Left renal pelvis (tissue), 4 donors: ENCODE measurements at regions not wholly inside any gene's neighbourhood (a gene's known extent, or its start where the extent isn't known, plus 50 kb on each side); places are given as distances from the start of the nearest gene placed in this dataset.

ENCODE experiments used
- DNase-seq, 4 donors: peaks; one replicate each; pipeline ENCODE4 v3.0.0-alpha.2; 2013; ENCODE audit warnings: low read depth in 4 of 4, low spot score in 3 of 4

DNA sequence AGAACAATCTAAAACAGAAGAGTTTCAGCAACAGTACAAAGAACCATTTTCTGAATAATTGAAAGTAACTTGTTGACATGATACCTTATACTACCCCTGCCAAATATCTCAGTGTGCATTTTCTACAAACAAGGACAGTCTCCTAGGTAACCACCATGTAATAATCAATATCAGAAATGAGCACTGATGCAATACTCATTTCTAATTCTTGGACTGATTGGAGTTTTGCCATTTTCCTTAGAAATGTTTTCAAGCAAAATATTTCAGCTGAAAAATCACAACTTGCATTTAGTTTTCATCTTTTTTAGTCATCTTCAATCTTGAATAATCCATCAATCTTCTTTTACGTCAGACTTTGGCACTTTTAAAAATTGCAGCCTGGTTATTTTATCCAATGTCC lies 420.2 kb downstream of the CDC14C start:
- DNase-seq: no peak

GRCh38 chr7:49346195-49346899 lies 422.0 kb downstream of the CDC14C start:
- no peak for DNase-seq

DNA sequence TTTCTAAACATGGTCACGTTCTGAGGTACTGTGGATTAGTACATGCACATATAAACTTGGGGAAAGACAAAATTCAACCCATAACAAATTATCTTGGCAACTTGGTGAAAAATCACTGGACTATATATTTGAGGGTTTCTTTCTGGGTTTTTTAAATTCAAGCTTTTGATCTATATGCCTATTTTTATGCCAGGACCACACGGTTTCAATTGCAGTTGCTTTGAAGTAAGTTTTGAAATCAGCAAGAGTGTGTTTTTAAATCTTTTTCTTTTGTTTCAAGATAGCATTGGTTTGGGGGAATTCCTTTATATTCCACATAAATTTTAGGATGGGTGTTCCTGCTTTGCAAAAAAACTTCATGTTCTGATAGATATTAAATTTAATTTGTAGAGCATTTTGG lies 406.4 kb upstream of the VWC2 start:
- DNase-seq: no peak

DNA sequence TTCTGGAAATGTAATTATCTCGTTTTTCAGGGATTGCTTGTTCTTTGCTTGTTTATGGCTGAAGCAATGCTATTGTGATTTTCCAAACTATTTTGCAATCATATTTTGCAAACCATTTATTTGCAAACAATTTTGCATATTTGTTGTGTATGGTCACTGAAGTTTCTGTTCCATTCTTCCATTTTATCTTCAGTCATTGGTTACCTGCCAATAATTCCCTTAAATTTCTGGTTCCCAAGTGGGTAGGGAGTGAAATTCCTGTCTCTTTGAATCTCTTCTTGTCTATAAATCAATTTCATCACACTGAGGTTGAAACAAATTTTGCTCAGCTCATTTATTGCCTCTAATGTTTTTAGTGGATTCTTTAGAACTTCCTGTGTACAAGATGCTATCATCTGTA lies 401.7 kb upstream of the VWC2 start:
- DNase-seq: no peak

DNA sequence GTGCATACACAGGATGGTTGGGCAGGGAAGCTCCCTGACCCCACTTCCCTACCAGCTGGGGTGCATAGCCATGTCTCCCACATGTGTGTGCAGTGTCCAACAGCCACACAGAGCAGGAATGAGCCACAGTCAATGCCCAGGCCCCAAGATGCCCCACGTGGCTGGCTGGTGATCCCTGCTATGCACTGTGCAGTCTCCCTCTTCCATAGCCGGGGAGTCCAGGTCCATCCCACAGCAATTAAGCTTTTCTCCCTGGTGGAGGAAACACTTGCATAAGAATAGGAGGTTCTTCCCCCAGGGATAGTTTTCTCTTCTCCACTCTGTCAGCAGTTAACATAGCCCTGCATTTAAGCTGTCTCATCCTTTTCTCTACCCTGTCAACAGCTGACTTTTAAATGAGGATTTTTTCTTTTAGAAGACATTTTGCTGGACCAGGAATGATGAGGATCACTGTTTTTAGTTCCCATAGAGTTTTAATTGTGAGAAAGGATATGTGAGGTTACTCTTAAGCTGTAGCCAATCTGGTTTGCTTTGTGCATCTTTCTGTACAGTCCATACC lies 396.5 kb upstream of the VWC2 start:
- no peak for DNase-seq

DNA sequence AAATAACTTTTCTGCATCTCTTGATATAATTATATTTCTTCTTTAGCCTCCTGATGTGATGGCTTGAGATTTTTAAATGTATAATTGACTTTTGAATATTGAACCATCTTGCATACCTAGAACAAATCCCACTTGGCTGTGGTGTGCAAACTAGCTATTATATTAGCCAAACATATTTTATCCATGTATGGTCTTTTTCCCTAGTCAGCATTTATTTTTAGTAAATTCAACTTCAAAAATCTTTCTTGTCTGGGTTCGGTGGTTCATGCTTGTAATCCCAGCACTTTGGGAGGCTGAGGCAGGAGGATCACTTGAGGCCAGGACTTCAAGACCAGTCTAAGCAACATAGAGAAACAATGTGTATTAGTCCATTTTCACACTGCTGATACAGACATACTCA lies 386.6 kb upstream of the VWC2 start:
- DNase-seq: no peak

DNA sequence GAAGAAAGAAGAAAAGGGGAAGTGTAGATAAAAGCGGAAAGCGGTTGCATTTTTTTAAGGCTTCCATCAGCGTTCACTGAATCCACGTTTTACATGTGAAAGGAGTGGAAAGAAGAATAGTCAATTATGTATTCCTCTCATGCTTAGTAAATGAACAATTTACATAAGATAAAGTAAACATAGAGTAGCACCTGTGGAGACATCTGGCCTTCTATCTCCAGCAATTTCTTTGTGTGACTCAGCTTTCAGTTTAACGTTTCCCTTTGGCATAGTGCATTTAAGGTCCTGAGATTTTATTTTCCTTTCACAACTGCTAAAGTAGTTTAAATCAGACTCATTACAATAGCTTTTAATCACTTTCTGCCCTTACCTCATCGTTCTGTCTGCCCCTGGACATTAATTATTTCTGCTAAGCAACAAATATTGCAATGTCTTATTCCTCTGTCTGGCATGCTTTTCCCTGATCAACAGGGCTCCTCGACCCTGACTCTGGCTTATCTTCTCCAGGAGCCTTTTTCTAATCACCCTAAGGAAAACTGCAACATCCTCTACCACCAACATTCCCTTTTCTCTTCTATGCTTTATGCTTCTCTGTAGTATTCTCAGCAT lies 383.5 kb upstream of the VWC2 start:
- no peak for DNase-seq

DNA sequence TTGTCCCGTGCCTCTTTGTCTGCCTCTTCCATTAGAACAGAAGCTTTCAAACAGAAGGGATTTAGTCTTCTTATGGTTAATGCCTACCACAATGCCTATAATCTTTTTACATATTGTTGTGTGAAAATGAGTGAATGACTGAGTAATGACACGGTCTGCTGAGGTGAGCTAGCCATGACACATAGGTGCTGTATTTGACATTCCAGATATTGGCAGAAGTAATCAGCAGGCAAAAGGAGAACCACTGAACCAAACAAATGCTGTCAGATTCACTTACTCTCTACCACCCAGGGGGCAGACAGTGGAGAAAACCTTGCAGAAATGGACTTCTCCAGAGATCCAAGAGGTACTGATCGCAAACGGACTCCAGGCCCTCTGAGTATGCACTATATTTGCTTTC lies 377.2 kb upstream of the VWC2 start:
- no peak for DNase-seq

DNA sequence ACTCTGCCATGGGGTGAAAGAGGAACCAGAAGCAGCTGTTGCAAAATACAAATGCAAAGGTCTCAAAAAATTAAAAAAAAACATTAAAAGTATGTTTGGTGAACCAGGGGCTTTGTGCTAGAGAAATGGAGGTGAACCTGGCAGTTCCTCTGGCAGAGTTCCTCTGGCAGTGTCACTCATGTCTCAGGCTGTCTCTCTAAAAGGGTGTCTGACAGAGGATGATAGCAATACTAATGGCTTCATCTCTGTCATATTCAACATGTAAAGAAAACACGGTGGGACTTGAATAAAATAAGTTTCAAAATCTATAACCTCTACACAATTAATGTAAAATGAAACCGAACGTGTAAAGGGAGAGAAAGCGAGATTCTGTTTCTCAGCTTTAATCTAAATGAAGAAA lies 375.7 kb upstream of the VWC2 start:
- no peak for DNase-seq

- no peak for DNase-seq
These were observed 375.2 kb upstream of the VWC2 start for GRCh38 chr7:49398236-49398635.

- no peak for DNase-seq
These were observed 374.7 kb upstream of the VWC2 start for GRCh38 chr7:49398746-49399145.

GRCh38 chr7:49400891-49401550 lies 372.4 kb upstream of the VWC2 start:
- no peak for DNase-seq

- no peak for DNase-seq
These were observed 369.6 kb upstream of the VWC2 start for GRCh38 chr7:49403844-49404243.

DNA sequence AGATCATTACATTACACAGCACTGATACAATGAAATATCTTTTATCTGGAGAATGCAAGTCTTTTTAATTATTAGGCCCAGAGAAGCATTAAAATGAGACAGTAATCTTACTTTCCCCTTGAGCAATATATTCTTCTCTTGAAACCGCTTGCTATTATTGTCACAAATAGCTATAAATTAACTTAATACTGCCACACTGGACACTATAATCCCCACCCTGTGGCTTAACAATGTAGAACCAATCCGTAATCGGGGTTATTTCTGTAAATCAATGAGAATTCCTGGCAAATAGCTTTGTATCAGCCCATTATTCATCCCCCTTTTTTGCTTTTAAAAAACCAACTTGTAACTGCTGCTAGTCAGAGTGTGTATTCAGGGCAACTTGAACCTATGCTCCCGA lies 366.2 kb upstream of the VWC2 start:
- DNase-seq: no peak

- no peak for DNase-seq
These were observed 356.4 kb upstream of the VWC2 start for GRCh38 chr7:49417034-49417433.

- DNase-seq: no peak
These were observed 354.5 kb upstream of the VWC2 start for GRCh38 chr7:49418963-49419362.

DNA sequence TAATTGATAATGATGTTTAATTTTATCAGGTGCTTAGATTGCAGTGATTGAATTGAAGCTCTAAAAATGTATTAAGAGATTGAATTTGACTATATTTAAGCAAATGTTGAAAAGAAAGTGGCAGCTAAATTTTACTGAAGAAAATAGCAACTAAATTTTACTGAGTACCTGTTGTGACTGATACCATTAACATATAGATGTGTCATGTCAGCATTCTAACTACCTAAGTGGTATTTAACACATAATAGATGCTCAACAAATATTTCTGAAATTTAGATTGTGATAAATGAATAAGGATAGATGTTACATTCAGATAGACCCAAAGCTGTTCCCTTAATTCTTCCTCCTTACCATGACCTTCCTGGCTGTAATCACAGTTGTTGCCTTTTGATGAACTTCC lies 350.9 kb upstream of the VWC2 start:
- DNase-seq: no peak

DNA sequence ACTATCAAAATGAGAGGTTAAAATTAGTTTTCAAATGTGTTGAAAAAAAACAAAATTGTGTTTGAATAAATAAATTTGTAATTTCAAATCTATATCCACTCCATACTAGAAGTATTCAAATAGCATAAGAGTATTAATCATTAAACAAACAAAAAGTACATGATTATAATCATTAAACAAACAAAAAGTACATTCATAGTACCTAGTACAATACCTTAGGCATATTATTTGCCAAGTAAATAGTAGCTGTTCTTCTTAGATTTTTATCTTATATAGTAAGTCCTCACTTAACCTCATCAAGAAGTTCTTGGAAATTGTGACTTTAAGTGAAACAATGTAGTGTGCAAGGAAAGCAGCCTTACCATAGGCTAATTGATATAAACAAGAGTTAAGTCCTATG lies 349.3 kb upstream of the VWC2 start:
- DNase-seq: no peak

DNA sequence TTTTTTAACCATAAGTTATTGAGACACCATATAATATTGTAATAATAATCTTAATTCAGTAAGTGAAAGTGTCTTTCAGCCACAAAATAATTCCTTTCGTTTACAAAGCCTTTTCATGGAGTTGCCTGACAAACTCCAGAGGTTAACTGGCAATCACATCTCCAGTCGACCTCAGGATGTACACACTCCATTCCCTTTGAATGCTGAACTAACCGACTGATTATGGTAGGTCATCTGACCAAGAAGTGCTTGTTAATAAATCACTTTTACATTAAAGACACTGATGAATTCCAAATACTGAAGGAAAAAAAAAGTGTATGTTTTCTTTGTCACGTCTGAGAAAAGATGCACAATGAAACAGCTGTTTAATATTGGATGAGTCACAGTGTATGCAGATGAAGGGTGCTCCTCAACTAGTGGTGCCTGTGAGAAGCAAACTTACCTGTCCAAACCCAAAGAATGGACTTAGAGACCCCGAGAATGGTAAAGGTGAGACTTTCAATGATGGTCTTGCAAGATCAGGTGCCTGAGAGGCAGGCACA lies 348.1 kb upstream of the VWC2 start:
- no peak for DNase-seq

GRCh38 chr7:49432254-49432653 lies 341.2 kb upstream of the VWC2 start:
- DNase-seq: no peak

DNA sequence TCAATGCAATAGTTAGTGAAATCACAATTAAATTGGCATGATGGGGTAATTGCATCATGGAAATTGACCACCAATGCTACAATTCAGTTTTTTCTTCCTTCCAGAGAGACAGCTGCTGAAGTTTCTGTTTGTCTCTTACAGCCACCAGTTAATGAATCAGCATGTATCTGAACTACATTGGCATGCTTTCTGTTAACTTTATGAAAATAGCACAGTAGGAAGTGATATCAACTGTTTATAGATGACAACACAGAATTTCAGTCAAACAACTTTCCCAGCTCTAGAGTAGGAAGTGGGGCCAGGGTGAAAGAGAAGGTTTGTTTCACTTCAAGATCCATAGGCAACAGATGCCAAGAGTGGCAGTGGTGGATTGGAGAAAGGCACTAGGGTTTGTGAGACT lies 339.6 kb upstream of the VWC2 start:
- DNase-seq: no peak

- DNase-seq: peak in 2 of 4 donors; percentile 34 to 45
These were observed 338.6 kb upstream of the VWC2 start for GRCh38 chr7:49434846-49435245.
